HepG2 (cell line): ENCODE measurements at regions not wholly inside any gene's neighbourhood (a gene's known extent, or its start where the extent isn't known, plus 50 kb on each side); places are given as distances from the start of the nearest gene placed in this dataset.

Source experiments
- ATAC-seq: fragments of 200-7000 bp; cut with Tn5 transposase; 3 replicates; pipeline ENCODE4 v1.9.1; 2020; ENCODE audit warnings: mild to moderate bottlenecking, moderate library complexity
- BruUV-seq: library from RNA; stranded (reverse); fragments of 400-500 nt; replicated peaks from 2 replicates; lab custom pipeline; 2021; lab: Mats Ljungman, UMichigan
- CTCF ChIA-PET: fragments of 300-600 bp; formaldehyde crosslinking; extraction: SDS; loops from one replicate; lab custom pipeline; 2021; ENCODE audit warnings: low total read pairs, inconsistent platforms, low intra/inter-chr PET ratio; lab: Yijun Ruan, JAX
- POLR2A ChIA-PET: fragments of 350-600 bp; sonication (Branson Sonifier 250); formaldehyde crosslinking; loops from one replicate; lab custom pipeline; 2020; ENCODE audit warnings: antibody characterized with exemption, inconsistent platforms; lab: Yijun Ruan, JAX
- DNase-seq: peaks from one replicate; pipeline ENCODE4 v3.0.0-alpha.2; 2015; ENCODE audit warnings: low spot score
- FAIRE-seq: peaks from 3 replicates; lab custom pipeline; 2011; peaks lifted over from hg19 to GRCh38; lab: Jason Lieb, UNC
- H2AFZ ChIP-seq: one replicate; pipeline ENCODE4 v1.6.1; 2011; ENCODE audit warnings: low read length, inconsistent platforms
- H3K27ac ChIP-seq: fragments of 300-600 bp; 3 replicates; pipeline ENCODE4 v1.8.0; 2011; ENCODE audit warnings: mixed run types, mild to moderate bottlenecking, mixed read lengths, low read length, inconsistent platforms; ENCODE audit not compliant: insufficient read depth; ENCODE audit errors: extremely low read length
- H3K27me3 ChIP-seq, 2 experiments: fragments of 200-600 bp in 1 of 2; 2 replicates in 1 of 2; 3 replicates in 1 of 2; pipeline versions ENCODE4 v1.6.0 to v1.8.0; 2011; ENCODE audit warnings: low read length in 2 of 2, mild to moderate bottlenecking in 2 of 2, moderate library complexity in 2 of 2, inconsistent platforms in 1 of 2; ENCODE audit not compliant: insufficient read depth in 2 of 2, control insufficient read depth in 1 of 2
- H3K36me3 ChIP-seq, 2 experiments: fragments of 200-600 bp in 1 of 2; replicated peaks in 1 of 2; 2 replicates in 1 of 2; 3 replicates in 1 of 2; pipeline versions ENCODE4 v1.5.1 to v1.8.0; 2011; ENCODE audit warnings: low read length in 2 of 2, inconsistent platforms in 1 of 2; ENCODE audit not compliant: insufficient read depth in 2 of 2, control insufficient read depth in 1 of 2
- H3K4me1 ChIP-seq: 2 replicates; pipeline ENCODE4 v1.5.1; 2012; ENCODE audit warnings: low read length, inconsistent platforms; ENCODE audit not compliant: insufficient read depth
- H3K4me2 ChIP-seq: 2 replicates; pipeline ENCODE4 v1.6.0; 2011; ENCODE audit warnings: low read depth, low read length, inconsistent platforms
- H3K4me3 ChIP-seq, 3 experiments: fragments of 200-600 bp in 1 of 3; sonication (generic), shearing (Covaris generic) in 1 of 3; replicated peaks in 1 of 3; 2 replicates each; pipeline ENCODE4 v1.5.1; 2011 to 2016; ENCODE audit warnings: low read length in 3 of 3, inconsistent platforms in 2 of 3, low read depth in 2 of 3, mild to moderate bottlenecking in 2 of 3, control low read depth in 1 of 3, mixed read lengths in 1 of 3; ENCODE audit not compliant: insufficient read depth in 1 of 3
- H3K79me2 ChIP-seq: one replicate; pipeline ENCODE4 v1.6.1; 2011; ENCODE audit warnings: low read length, inconsistent platforms; ENCODE audit not compliant: insufficient read depth
- H3K9ac ChIP-seq: 2 replicates; pipeline ENCODE4 v1.6.0; 2011; ENCODE audit warnings: mild to moderate bottlenecking, low read depth, low read length, inconsistent platforms; ENCODE audit not compliant: insufficient read depth
- H3K9me3 ChIP-seq: 2 replicates; pipeline ENCODE4 v1.5.1; 2012; ENCODE audit warnings: mild to moderate bottlenecking, low read length
- H4K20me1 ChIP-seq: 2 replicates; pipeline ENCODE4 v1.6.0; 2011; ENCODE audit warnings: inconsistent platforms, mild to moderate bottlenecking, low read length, moderate library complexity; ENCODE audit not compliant: insufficient read depth
- AKAP8 ChIP-seq: sonication (generic); formaldehyde crosslinking; IDR thresholded peaks from 2 replicates; pipeline ENCODE4 v1.5.1; 2020; ENCODE audit warnings: mild to moderate bottlenecking, missing genetic modification reagents
- KDM4B ChIP-seq: sonication (generic); formaldehyde crosslinking; IDR thresholded peaks from 2 replicates; pipeline ENCODE4 v1.4.0; 2020; ENCODE audit warnings: missing genetic modification reagents
- MEIS2 ChIP-seq: sonication (generic); formaldehyde crosslinking; IDR thresholded peaks from 2 replicates; pipeline ENCODE4 v1.9.0; 2021; ENCODE audit warnings: mild to moderate bottlenecking, missing genetic modification reagents
- MXI1 ChIP-seq: IDR thresholded peaks from 3 replicates; pipeline ENCODE4 v1.6.1; 2012; ENCODE audit warnings: low read depth, low read length, inconsistent platforms, borderline replicate concordance
- RBM39 ChIP-seq: fragments of 200-400 bp; formaldehyde crosslinking; IDR thresholded peaks from one replicate; pipeline ENCODE4 v1.6.1; 2018; ENCODE audit warnings: antibody characterized with exemption, mild to moderate bottlenecking, low read depth, low read length; ENCODE audit not compliant: poor library complexity, severe bottlenecking
- SOX5 ChIP-seq: IDR thresholded peaks from 2 replicates; pipeline ENCODE4 v1.6.1; 2016; ENCODE audit warnings: borderline replicate concordance
- WGBS: methylation state at CpG from one replicate; pipeline ENCODE4 v1.1.6; 2017; ENCODE audit warnings: low lambda C conversion rate; 5-methylcytosine and 5-hydroxymethylcytosine counted together
- in situ Hi-C: cut with HindIII; loops from 2 replicates; pipeline ENCODE4 v1.10.0; 2017; ENCODE audit warnings: low pct_unique_long_range_greater_than_20kb; ENCODE audit not compliant: extremely low pct_ligation_motif_present
- intact Hi-C: fragments of 100-400 bp; cut with micrococcal nuclease; formaldehyde crosslinking; loops from one replicate; pipeline ENCODE4 v1.10.0; 2022; ENCODE audit not compliant: unreplicated experiment
- TF ChIP-seq, protein P1 (sequence below): sonication (generic); formaldehyde crosslinking; conservative IDR thresholded peaks from 2 replicates; pipeline ENCODE4 v1.8.0; 2022; ENCODE audit warnings: mild to moderate bottlenecking, moderate library complexity, missing genetic modification reagents
- TF ChIP-seq, protein P2 (sequence below): sonication (generic); formaldehyde crosslinking; IDR thresholded peaks from 2 replicates; pipeline ENCODE4 v1.4.0; 2020; ENCODE audit warnings: mild to moderate bottlenecking, missing genetic modification reagents

DNA sequence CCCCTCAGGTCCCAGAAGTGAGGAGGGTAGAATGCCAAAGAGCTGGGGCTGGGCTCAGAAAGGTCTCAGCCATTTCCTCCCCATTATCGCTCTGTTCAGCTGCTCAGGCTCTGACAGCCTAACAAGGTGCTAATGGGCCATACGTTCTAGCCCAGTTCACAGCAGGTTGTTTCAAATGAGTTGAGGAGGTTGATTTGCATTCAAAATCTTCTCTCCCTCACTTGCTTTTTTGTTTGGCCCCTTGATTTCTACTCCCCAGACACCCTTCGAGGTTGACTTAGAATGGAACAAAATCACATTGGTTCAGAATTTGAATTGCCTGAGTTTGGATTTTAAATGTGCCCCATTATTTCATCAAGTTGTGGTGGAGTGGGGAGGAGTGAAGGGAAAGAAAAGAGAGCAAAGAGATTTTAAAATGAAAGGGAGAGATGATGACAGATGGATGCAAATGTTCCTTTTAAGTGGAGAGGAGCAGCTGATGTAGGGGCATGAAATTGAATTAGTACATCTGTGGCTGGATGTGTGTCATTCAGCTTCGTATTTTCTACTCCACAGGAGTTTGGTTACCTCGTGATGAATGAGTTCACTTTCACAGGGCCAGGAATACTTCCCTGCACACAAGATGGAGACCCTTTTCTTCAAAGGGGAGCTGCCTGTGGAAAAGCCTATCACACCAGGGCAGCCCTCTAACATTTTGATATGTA lies 425.8 kb upstream of the CAMK1G start:
- Histone ChIP-seq H3K4me2 (no peak overlapping the region), H2AFZ (no peak overlapping the region), H3K79me2 (no peaks in the 10 kb centered on the region), H3K9me3 (peaks cover 8% of the 10 kb centered on the region), H3K4me3 (no peak overlapping the region), H4K20me1 (no peaks in the 10 kb centered on the region), H3K27me3 (no peaks in the 10 kb centered on the region), H3K27ac (no peak overlapping the region), H3K9ac (no peak overlapping the region), H3K36me3 (no peaks in the 10 kb centered on the region), H3K4me1 (no peaks in the 10 kb centered on the region)
- POLR2A ChIA-PET, result no interaction called here
- no peak for DNase-seq
- CTCF ChIA-PET, result no interaction called here
- FAIRE-seq, result no peak
- 31% methylated on average over 5 of the region's 5 CpGs for WGBS
- ATAC-seq, result no peak
- intact Hi-C loops, result no loop called here
- TF ChIP-seq AKAP8 (CRISPR knock-in tag) (no peak), RBM39 (no peak), KDM4B (no peak), SOX5 (no peak), MXI1 (no peak), MEIS2 (CRISPR knock-in tag) (no peak)
- TF ChIP-seq, protein P1, sequence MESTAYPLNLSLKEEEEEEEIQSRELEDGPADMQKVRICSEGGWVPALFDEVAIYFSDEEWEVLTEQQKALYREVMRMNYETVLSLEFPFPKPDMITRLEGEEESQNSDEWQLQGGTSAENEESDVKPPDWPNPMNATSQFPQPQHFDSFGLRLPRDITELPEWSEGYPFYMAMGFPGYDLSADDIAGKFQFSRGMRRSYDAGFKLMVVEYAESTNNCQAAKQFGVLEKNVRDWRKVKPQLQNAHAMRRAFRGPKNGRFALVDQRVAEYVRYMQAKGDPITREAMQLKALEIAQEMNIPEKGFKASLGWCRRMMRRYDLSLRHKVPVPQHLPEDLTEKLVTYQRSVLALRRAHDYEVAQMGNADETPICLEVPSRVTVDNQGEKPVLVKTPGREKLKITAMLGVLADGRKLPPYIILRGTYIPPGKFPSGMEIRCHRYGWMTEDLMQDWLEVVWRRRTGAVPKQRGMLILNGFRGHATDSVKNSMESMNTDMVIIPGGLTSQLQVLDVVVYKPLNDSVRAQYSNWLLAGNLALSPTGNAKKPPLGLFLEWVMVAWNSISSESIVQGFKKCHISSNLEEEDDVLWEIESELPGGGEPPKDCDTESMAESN, result no peak
- TF ChIP-seq, protein P2, sequence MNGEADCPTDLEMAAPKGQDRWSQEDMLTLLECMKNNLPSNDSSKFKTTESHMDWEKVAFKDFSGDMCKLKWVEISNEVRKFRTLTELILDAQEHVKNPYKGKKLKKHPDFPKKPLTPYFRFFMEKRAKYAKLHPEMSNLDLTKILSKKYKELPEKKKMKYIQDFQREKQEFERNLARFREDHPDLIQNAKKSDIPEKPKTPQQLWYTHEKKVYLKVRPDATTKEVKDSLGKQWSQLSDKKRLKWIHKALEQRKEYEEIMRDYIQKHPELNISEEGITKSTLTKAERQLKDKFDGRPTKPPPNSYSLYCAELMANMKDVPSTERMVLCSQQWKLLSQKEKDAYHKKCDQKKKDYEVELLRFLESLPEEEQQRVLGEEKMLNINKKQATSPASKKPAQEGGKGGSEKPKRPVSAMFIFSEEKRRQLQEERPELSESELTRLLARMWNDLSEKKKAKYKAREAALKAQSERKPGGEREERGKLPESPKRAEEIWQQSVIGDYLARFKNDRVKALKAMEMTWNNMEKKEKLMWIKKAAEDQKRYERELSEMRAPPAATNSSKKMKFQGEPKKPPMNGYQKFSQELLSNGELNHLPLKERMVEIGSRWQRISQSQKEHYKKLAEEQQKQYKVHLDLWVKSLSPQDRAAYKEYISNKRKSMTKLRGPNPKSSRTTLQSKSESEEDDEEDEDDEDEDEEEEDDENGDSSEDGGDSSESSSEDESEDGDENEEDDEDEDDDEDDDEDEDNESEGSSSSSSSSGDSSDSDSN, result no peak
- no TSS peak for BruUV-seq
- in situ Hi-C loops, result no loop called here
